Occipital lobe (tissue), 1 donor: ENCODE measurements at regions not wholly inside any gene's neighbourhood (a gene's known extent, or its start where the extent isn't known, plus 50 kb on each side); places are given as distances from the start of the nearest gene placed in this dataset.
"Not testable (repeated sequence)": the region's sequence is repeated elsewhere in the genome, so short reads cannot be mapped to it uniquely, and the experiment has no call there.

Experiments used
- DNase-seq: peaks from one replicate; lab custom pipeline; 2025; lab: John Stamatoyannopoulos, UW

- DNase-seq: no peak
These were observed 154.4 kb downstream of the RAD51AP2 start for GRCh38 chr2:17363846-17364245.

DNA sequence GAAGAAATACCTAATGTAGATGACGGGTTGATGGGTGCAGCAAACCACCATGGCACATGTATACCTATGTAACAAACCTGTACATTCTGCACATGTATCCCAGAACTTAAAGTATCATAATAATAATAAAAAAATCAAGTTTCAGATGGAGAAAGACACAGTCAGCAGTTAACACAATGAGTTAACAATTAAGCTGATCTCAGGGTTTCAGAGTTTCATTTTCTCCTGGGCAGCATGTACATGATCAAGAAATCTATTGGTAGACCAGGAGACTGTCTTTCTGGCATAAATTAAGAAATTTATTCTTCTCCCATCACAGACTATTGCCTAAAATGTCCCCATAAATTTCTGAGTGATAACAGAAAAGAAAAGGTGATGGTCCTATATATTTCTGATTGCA is 155.3 kb downstream of the RAD51AP2 start:
- DNase-seq: no peak

DNA sequence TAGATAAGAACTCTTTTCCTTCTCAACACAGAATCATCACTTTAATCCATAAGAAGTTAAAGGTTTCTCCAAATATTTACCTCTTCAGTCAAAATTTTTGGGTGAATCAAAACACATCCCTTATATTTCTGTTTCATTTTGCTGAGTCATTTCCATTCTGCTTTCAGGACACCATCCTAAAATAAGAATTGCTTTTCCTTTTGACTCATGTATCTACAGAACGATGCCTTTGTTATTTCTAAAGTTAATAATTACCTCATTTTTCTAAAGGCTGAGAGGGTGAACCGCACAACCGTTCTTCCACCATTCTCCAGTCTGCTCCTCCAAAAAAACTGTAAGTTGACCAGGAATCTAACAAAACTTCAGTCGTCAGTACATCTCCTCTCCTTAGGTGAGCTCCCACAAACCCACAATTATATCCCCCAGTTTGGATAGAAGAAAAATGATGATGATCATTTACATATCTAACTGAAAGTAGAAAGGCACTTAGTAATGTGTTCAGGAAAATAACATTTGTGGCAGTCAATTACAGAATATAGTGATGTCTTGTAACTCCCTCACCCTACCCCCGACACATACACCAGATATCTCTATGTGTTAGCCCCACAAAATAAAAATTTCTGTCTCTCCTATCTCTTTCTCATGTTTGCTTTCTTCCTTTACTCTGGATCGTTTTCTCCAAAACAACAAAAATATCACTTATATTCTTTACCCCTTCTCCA is 162.5 kb downstream of the RAD51AP2 start:
- no peak for DNase-seq

GRCh38 chr2:17353263-17353662 is 165.0 kb downstream of the RAD51AP2 start:
- DNase-seq: no peak

GRCh38 chr2:17342692-17343091 is 175.5 kb downstream of the RAD51AP2 start:
- not testable (repeated sequence) for DNase-seq

DNA sequence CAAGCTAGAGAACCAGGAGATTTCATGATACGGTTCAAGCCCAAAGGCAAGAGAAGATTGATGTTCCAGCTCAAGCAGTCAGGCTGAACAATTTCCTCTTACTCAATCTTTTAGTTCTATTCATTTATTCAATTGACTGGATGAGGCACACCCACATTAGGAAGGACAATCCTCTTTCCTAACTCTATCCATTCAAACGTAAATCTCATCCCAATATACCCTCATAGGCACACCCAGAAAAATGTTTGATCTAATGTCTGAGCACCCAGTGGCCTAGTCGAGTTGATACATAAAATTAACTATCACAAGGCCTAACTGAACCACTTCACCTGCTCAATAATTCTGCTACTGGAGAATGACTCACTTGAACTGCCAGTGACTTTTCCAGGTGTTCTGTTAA is 180.7 kb downstream of the RAD51AP2 start:
- no peak for DNase-seq

- no peak for DNase-seq
These were observed 181.8 kb downstream of the RAD51AP2 start for GRCh38 chr2:17336458-17336857.

DNA sequence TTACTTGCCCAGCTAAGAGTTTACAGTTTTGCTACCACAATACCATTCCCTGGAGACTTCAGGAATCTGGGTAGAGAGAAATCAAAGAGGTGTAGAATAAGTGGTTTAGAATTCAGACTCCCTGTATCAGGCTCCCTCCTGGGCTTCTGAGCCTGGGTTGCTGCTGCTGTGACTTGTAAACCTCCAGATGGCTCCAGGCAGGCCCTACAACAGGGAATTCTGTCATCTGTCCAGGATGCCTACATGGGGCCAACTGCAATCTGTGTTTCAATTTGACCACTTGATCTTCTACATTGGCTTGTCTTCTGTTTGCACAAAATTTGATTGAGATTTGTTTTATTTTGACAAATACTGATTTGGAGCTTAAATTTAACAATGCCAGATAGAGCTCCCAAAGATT is 183.9 kb downstream of the RAD51AP2 start:
- DNase-seq: no peak

DNA sequence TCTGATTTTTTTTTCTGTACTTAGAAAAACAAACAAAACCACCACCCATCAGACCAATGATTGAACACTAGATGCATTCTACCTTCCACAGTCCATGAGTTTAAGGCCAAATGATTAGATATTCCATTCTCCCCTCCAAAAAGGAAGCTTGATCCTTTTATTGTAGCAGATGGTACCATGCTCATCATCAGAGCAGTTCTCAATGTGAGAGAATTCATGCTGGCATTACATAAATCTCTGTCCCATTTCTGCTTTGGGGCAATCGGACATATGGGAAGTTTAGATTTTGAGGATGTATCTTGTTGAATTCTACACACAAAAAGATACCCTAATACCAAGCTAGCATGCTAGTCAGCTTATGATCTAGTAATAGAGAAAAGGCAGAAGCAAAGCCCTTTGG is 186.6 kb downstream of the RAD51AP2 start:
- no peak for DNase-seq

- no peak for DNase-seq
These were observed 190.1 kb downstream of the RAD51AP2 start for GRCh38 chr2:17328161-17328560.

DNA sequence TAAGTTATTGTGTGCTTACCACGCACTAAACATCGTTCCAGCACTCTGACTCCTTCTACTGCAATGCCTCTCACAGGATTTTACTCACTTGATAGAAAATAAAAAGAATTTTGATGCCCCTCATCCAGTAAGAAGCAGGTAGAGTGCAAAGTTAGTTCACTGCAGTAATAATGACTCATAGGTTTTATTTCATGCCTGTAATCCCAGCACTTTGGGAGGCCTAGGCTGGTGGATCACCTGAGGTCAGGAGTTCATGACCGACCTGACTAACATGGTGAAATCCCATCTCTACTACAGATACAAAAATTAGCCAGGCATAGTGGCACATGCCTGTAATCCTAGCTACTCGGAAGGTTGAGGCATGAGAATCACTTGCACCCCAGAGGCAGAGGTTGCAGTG is 190.6 kb downstream of the RAD51AP2 start:
- no peak for DNase-seq

GRCh38 chr2:17326717-17327116 is 191.5 kb downstream of the RAD51AP2 start:
- no peak for DNase-seq

GRCh38 chr2:17323697-17324096 is 194.5 kb downstream of the RAD51AP2 start:
- DNase-seq: no peak

DNA sequence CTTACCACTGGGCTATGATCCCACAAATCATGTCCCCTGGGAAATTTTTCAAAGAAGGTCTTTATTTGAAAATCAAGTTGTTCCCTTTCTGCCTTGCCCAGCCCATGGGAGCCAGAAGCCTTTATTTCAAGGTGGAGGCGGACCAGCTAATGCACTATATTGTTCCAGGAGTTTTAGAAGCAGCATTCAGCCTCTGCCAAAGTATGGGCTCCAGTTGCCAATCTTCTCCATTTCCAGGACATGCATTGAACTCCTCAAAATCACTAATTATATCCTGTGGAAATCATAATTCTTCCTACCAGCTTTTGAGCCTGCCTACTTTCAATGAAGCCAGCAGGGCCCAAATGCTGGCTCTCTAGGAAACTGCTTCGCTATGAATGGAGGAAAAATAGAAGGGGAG is 195.8 kb downstream of the RAD51AP2 start:
- no peak for DNase-seq

- no peak for DNase-seq
These were observed 199.2 kb downstream of the RAD51AP2 start for GRCh38 chr2:17319090-17319489.

DNA sequence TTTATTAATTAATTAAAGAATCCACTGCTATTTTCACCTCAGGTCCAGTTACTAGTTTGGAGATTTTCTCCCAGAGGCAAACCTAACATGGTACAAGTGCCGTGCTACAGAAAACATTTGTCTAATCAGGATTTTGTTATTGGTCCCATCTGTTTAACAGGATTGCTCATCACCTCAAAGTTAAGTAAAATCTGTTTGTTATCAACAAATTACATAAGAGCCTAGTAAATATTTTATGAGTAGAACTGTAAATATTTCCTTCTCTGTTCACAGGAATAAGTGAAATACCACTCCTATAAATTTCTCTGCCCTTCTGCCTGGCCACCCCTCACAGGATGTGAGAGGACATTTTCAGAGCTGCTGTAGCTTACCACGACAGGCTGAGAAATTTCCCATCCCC is 200.2 kb downstream of the RAD51AP2 start:
- no peak for DNase-seq

DNA sequence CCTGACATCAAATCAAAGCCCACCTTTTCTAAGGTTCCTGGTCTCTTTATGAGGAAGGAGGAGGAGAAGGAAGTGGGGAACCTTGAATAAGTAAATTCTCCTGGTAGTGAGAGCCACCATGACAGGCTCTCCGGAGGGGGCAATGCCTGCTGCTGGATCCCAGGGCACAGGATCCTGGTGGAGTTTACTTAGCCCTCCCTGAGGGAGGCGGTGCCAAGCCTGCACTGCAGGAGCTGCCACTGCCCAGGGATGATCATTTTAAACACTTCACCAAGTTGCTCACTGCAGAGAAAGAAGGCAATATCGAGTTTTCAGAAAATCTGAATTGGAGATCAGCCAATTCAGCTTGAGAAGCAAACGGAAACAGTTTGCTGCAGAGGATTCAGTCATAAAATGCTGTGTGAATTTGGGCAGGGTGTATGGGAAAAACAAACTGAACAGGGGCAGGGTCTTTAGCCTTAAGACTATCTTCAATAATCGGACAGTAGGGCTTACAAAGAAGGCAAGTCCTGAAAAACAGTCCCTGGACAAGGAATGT is 200.7 kb downstream of the RAD51AP2 start:
- no peak for DNase-seq

- no peak for DNase-seq
These were observed 205.0 kb downstream of the RAD51AP2 start for GRCh38 chr2:17313261-17313660.

GRCh38 chr2:17311771-17312511 is 206.3 kb downstream of the RAD51AP2 start:
- DNase-seq: no peak

DNA sequence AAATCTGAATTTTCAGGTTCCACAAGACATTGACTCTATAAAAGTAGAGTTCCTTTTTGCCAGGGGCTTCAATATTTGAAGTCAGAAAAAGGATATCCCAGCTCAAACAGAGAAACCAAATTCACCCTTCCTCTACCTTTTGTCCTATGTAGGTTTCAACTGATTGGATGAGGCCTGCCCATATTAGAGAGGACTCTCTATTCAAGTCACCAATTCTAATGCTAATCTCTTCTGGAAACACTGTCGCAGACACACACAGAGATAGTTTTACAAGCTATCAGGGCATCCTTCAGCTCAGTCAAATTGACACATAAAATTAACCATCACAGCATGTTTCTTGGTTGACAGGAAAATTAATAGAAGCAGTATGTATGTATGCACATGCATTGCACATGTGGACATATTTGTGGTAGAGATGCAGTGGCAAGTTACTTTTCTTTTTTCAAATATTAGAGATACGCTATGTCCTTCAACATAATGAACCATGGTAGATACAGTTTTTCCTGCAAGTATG is 207.1 kb downstream of the RAD51AP2 start:
- DNase-seq: no peak

- no peak for DNase-seq
These were observed 208.4 kb downstream of the RAD51AP2 start for GRCh38 chr2:17309741-17310339.

GRCh38 chr2:17309181-17309580 is 209.1 kb downstream of the RAD51AP2 start:
- DNase-seq: no peak
